ENCODE measurements at regions not wholly inside any gene's neighbourhood (a gene's known extent, or its start where the extent isn't known, plus 50 kb on each side); places are given as distances from the start of the nearest gene placed in this dataset.
A peak's percentile ranks its signal among the peaks of the same experiment; 100 is the strongest.

GRCh38 chr14:51780741-51781140 is 79.7 kb upstream of the GNG2 start:
- DNase-seq, result peak; percentile 20

- DNase-seq, result no peak
These were observed 79.0 kb upstream of the GNG2 start for GRCh38 chr14:51781381-51781780.

GRCh38 chr14:51782435-51782834 is 78.0 kb upstream of the GNG2 start:
- DNase-seq, result no peak

- DNase-seq, result peak; percentile 54
These were observed 76.6 kb upstream of the GNG2 start for GRCh38 chr14:51783765-51784164.

- DNase-seq, result no peak
These were observed 75.9 kb upstream of the GNG2 start for GRCh38 chr14:51784466-51784865.

GRCh38 chr14:51786227-51786626 is 74.2 kb upstream of the GNG2 start:
- DNase-seq, result no peak

GRCh38 chr14:51787352-51787751 is 73.1 kb upstream of the GNG2 start:
- no peak for DNase-seq

GRCh38 chr14:51789114-51789513 is 71.3 kb upstream of the GNG2 start:
- DNase-seq, result no peak

GRCh38 chr14:51789596-51789995 is 70.8 kb upstream of the GNG2 start:
- DNase-seq, result no peak

- DNase-seq, result peak; percentile 33
These were observed 67.6 kb upstream of the GNG2 start for GRCh38 chr14:51792809-51793208.

GRCh38 chr14:51805541-51805940 is 54.9 kb upstream of the GNG2 start:
- no peak for DNase-seq

- DNase-seq, result no peak
These were observed 54.1 kb upstream of the GNG2 start for GRCh38 chr14:51806026-51807023.

GRCh38 chr14:51807356-51807755 is 53.1 kb upstream of the GNG2 start:
- DNase-seq, result no peak
